K562 (cell line): ENCODE measurements at regions not wholly inside any gene's neighbourhood (a gene's known extent, or its start where the extent isn't known, plus 50 kb on each side); places are given as distances from the start of the nearest gene placed in this dataset.

Experiments used
- ATAC-seq: fragments of 200-7000 bp; cut with Tn5 transposase; 3 replicates; pipeline ENCODE4 v1.9.1; 2020; ENCODE audit warnings: moderate library complexity
- BruUV-seq: library from RNA; stranded (reverse); fragments of 400-500 nt; replicated peaks from 2 replicates; lab custom pipeline; 2021; lab: Mats Ljungman, UMichigan
- CTCF ChIA-PET: fragments of 300-600 bp; formaldehyde crosslinking; extraction: SDS; loops from one replicate; lab custom pipeline; 2021; ENCODE audit warnings: low intra/inter-chr PET ratio; lab: Yijun Ruan, JAX
- POLR2A ChIA-PET: fragments of 300-600, 350-650 bp; sonication (Branson Sonifier 250); formaldehyde crosslinking; extraction: SDS; loops from one replicate; lab custom pipeline; 2021; ENCODE audit warnings: antibody characterized with exemption, inconsistent platforms; lab: Yijun Ruan, JAX
- DNase-seq, 4 experiments: peaks; one replicate each; pipeline versions ENCODE4 v3.0.0 to v3.0.0-alpha.2; 2011 to 2018; ENCODE audit warnings: low spot score in 3 of 4, mixed read lengths in 3 of 4; ENCODE audit errors: extremely low read depth in 1 of 4
- FAIRE-seq: peaks from 2 replicates; lab custom pipeline; 2011; peaks lifted over from hg19 to GRCh38; lab: Jason Lieb, UNC
- H2AFZ ChIP-seq: 2 replicates; pipeline ENCODE4 v1.6.0; 2011; ENCODE audit warnings: low read depth, low read length, control low read depth, inconsistent platforms
- H3K27ac ChIP-seq: fragments of 200-600 bp; 3 replicates; pipeline ENCODE4 v1.8.0; 2011; ENCODE audit warnings: low read depth, mild to moderate bottlenecking, control low read depth, inconsistent platforms, low read length, moderate library complexity, mixed read lengths; ENCODE audit errors: extremely low read depth
- H3K27me3 ChIP-seq, 2 experiments: fragments of 300-600 bp in 1 of 2; 2 replicates in 1 of 2; 3 replicates in 1 of 2; pipeline versions ENCODE4 v1.6.0 to v1.8.0; 2011; ENCODE audit warnings: inconsistent platforms in 2 of 2, low read length in 2 of 2, mild to moderate bottlenecking in 1 of 2, mixed read lengths in 1 of 2, moderate library complexity in 1 of 2; ENCODE audit not compliant: control insufficient read depth in 2 of 2, insufficient read depth in 2 of 2
- H3K36me3 ChIP-seq: fragments of 300-600 bp; 3 replicates; pipeline ENCODE4 v1.8.0; 2011; ENCODE audit warnings: mild to moderate bottlenecking, low read length, inconsistent platforms; ENCODE audit not compliant: control insufficient read depth, insufficient read depth
- H3K4me1 ChIP-seq, 2 experiments: fragments of 200-600 bp in 1 of 2; replicated peaks in 1 of 2; 2 replicates in 1 of 2; 3 replicates in 1 of 2; pipeline versions ENCODE4 v1.5.1 to v1.8.0; 2011; ENCODE audit warnings: inconsistent platforms in 2 of 2, low read length in 2 of 2, mild to moderate bottlenecking in 1 of 2, mixed read lengths in 1 of 2, moderate library complexity in 1 of 2; ENCODE audit not compliant: control insufficient read depth in 2 of 2, insufficient read depth in 2 of 2
- H3K4me2 ChIP-seq: 2 replicates; pipeline ENCODE4 v1.6.1; 2011; ENCODE audit warnings: low read length, control low read depth, inconsistent platforms, mixed read lengths; ENCODE audit not compliant: insufficient read depth
- H3K4me3 ChIP-seq: fragments of 200-600 bp; sonication (generic), shearing (Covaris generic); 2 replicates; pipeline ENCODE4 v1.5.1; 2016; ENCODE audit warnings: control low read depth, inconsistent platforms
- H3K79me2 ChIP-seq: fragments of 200-600 bp; 3 replicates; pipeline ENCODE4 v1.8.0; 2011; ENCODE audit warnings: low read length, inconsistent platforms; ENCODE audit not compliant: control insufficient read depth, insufficient read depth
- H3K9ac ChIP-seq, 2 experiments: 2 replicates each; pipeline versions ENCODE4 v1.6.0 to v1.6.1; 2011; ENCODE audit warnings: low read depth in 2 of 2, low read length in 2 of 2, control low read depth in 1 of 2, inconsistent platforms in 1 of 2, mild to moderate bottlenecking in 1 of 2, mixed read lengths in 1 of 2; ENCODE audit not compliant: insufficient read depth in 1 of 2
- H3K9me1 ChIP-seq: one replicate; pipeline ENCODE4 v1.6.0; 2011; ENCODE audit warnings: inconsistent platforms, mild to moderate bottlenecking, low read length, moderate library complexity; ENCODE audit not compliant: control insufficient read depth, insufficient read depth
- H3K9me3 ChIP-seq: replicated peaks from 2 replicates; pipeline ENCODE4 v1.5.1; 2011; ENCODE audit warnings: low read depth, low read length, inconsistent platforms; ENCODE audit not compliant: control insufficient read depth, insufficient read depth
- H4K20me1 ChIP-seq: replicated peaks from 2 replicates; pipeline ENCODE4 v1.6.1; 2011; ENCODE audit warnings: low read length, inconsistent platforms, mixed read lengths; ENCODE audit not compliant: control insufficient read depth, insufficient read depth
- MED1 ChIP-seq: sonication (generic); formaldehyde crosslinking; IDR thresholded peaks from 2 replicates; pipeline ENCODE4 v1.8.1; 2023; ENCODE audit warnings: missing genetic modification reagents, borderline replicate concordance
- SP1 ChIP-seq: sonication (generic); formaldehyde crosslinking; IDR thresholded peaks from 2 replicates; pipeline ENCODE4 v1.8.1; 2022; ENCODE audit warnings: mild to moderate bottlenecking, missing genetic modification reagents
- ZBTB2 ChIP-seq: fragments of 450-650 bp; IDR thresholded peaks from 2 replicates; pipeline ENCODE4 v1.6.1; 2016; ENCODE audit warnings: antibody characterized with exemption
- ZNF282 ChIP-seq: sonication (generic); formaldehyde crosslinking; IDR thresholded peaks from 2 replicates; pipeline ENCODE4 v1.8.1; 2023; ENCODE audit warnings: missing genetic modification reagents
- WGBS: fragments of 100-300 bp; shearing (Covaris generic); methylation state at CpG from one replicate; pipeline ENCODE4 v1.1.6; 2016; ENCODE audit warnings: low coverage, mixed read lengths; ENCODE audit not compliant: insufficient coverage; ENCODE audit errors: missing lambda C conversion rate; 5-methylcytosine and 5-hydroxymethylcytosine counted together
- in situ Hi-C: fragments of 300-500 bp; cut with MboI; formaldehyde crosslinking; loops from 4 replicates; pipeline ENCODE4 v1.15.0; 2018; ENCODE audit warnings: inconsistent platforms, mixed read lengths
- intact Hi-C: fragments of 100-400 bp; cut with micrococcal nuclease; formaldehyde crosslinking; loops from 2 replicates; pipeline ENCODE4 v1.14.2; 2022
- TF ChIP-seq, protein P1 (sequence below): fragments of 200-600 bp; sonication (generic); IDR thresholded peaks from one replicate; pipeline ENCODE4 v1.6.1; 2012; ENCODE audit warnings: mild to moderate bottlenecking, low read depth, low read length, inconsistent platforms
- TF ChIP-seq, protein P2 (sequence below), 2 experiments: fragments of 450-650 bp; IDR thresholded peaks; 2 replicates each; pipeline ENCODE4 v1.6.1; 2018; ENCODE audit warnings: mild to moderate bottlenecking in 2 of 2, low read depth in 1 of 2; ENCODE audit not compliant: partially characterized antibody in 2 of 2

DNA sequence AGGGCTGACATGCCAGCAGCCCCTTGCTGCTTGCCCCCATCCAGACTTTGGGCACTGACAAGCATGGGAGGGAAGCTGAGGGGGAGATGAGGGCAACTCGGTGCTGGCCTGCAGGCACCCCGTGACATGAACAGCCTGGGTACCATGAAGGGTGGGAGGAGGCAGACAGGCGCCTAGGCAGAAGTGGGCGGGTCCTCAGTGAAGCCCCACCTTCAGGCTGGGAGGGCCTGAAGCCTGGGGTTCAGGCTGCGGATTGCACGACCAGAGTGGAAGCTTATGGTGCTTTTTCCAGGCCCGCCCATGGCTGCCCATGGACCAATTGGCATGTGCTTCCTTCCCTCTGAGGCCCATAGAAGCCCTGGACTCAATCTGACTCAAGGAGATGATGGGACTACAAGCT is 354.1 kb downstream of the GRIA2 start:
- POLR2A ChIA-PET = interaction anchor here (0.6 kb wide), 1 partner anchor 37 kb away, joined by 3 read pairs; no protein-coding TSS in a partner anchor
- no peak for TF ChIP-seq MED1 (CRISPR knock-in tag)
- TF ChIP-seq, protein P1, sequence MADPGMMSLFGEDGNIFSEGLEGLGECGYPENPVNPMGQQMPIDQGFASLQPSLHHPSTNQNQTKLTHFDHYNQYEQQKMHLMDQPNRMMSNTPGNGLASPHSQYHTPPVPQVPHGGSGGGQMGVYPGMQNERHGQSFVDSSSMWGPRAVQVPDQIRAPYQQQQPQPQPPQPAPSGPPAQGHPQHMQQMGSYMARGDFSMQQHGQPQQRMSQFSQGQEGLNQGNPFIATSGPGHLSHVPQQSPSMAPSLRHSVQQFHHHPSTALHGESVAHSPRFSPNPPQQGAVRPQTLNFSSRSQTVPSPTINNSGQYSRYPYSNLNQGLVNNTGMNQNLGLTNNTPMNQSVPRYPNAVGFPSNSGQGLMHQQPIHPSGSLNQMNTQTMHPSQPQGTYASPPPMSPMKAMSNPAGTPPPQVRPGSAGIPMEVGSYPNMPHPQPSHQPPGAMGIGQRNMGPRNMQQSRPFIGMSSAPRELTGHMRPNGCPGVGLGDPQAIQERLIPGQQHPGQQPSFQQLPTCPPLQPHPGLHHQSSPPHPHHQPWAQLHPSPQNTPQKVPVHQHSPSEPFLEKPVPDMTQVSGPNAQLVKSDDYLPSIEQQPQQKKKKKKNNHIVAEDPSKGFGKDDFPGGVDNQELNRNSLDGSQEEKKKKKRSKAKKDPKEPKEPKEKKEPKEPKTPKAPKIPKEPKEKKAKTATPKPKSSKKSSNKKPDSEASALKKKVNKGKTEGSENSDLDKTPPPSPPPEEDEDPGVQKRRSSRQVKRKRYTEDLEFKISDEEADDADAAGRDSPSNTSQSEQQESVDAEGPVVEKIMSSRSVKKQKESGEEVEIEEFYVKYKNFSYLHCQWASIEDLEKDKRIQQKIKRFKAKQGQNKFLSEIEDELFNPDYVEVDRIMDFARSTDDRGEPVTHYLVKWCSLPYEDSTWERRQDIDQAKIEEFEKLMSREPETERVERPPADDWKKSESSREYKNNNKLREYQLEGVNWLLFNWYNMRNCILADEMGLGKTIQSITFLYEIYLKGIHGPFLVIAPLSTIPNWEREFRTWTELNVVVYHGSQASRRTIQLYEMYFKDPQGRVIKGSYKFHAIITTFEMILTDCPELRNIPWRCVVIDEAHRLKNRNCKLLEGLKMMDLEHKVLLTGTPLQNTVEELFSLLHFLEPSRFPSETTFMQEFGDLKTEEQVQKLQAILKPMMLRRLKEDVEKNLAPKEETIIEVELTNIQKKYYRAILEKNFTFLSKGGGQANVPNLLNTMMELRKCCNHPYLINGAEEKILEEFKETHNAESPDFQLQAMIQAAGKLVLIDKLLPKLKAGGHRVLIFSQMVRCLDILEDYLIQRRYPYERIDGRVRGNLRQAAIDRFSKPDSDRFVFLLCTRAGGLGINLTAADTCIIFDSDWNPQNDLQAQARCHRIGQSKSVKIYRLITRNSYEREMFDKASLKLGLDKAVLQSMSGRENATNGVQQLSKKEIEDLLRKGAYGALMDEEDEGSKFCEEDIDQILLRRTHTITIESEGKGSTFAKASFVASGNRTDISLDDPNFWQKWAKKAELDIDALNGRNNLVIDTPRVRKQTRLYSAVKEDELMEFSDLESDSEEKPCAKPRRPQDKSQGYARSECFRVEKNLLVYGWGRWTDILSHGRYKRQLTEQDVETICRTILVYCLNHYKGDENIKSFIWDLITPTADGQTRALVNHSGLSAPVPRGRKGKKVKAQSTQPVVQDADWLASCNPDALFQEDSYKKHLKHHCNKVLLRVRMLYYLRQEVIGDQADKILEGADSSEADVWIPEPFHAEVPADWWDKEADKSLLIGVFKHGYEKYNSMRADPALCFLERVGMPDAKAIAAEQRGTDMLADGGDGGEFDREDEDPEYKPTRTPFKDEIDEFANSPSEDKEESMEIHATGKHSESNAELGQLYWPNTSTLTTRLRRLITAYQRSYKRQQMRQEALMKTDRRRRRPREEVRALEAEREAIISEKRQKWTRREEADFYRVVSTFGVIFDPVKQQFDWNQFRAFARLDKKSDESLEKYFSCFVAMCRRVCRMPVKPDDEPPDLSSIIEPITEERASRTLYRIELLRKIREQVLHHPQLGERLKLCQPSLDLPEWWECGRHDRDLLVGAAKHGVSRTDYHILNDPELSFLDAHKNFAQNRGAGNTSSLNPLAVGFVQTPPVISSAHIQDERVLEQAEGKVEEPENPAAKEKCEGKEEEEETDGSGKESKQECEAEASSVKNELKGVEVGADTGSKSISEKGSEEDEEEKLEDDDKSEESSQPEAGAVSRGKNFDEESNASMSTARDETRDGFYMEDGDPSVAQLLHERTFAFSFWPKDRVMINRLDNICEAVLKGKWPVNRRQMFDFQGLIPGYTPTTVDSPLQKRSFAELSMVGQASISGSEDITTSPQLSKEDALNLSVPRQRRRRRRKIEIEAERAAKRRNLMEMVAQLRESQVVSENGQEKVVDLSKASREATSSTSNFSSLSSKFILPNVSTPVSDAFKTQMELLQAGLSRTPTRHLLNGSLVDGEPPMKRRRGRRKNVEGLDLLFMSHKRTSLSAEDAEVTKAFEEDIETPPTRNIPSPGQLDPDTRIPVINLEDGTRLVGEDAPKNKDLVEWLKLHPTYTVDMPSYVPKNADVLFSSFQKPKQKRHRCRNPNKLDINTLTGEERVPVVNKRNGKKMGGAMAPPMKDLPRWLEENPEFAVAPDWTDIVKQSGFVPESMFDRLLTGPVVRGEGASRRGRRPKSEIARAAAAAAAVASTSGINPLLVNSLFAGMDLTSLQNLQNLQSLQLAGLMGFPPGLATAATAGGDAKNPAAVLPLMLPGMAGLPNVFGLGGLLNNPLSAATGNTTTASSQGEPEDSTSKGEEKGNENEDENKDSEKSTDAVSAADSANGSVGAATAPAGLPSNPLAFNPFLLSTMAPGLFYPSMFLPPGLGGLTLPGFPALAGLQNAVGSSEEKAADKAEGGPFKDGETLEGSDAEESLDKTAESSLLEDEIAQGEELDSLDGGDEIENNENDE = no peak
- TF ChIP-seq, protein P2, sequence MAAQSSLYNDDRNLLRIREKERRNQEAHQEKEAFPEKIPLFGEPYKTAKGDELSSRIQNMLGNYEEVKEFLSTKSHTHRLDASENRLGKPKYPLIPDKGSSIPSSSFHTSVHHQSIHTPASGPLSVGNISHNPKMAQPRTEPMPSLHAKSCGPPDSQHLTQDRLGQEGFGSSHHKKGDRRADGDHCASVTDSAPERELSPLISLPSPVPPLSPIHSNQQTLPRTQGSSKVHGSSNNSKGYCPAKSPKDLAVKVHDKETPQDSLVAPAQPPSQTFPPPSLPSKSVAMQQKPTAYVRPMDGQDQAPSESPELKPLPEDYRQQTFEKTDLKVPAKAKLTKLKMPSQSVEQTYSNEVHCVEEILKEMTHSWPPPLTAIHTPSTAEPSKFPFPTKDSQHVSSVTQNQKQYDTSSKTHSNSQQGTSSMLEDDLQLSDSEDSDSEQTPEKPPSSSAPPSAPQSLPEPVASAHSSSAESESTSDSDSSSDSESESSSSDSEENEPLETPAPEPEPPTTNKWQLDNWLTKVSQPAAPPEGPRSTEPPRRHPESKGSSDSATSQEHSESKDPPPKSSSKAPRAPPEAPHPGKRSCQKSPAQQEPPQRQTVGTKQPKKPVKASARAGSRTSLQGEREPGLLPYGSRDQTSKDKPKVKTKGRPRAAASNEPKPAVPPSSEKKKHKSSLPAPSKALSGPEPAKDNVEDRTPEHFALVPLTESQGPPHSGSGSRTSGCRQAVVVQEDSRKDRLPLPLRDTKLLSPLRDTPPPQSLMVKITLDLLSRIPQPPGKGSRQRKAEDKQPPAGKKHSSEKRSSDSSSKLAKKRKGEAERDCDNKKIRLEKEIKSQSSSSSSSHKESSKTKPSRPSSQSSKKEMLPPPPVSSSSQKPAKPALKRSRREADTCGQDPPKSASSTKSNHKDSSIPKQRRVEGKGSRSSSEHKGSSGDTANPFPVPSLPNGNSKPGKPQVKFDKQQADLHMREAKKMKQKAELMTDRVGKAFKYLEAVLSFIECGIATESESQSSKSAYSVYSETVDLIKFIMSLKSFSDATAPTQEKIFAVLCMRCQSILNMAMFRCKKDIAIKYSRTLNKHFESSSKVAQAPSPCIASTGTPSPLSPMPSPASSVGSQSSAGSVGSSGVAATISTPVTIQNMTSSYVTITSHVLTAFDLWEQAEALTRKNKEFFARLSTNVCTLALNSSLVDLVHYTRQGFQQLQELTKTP (IDR thresholded peaks at IDR 0.05; ENCODE audit: low read depth in 1 of 2, partially characterized antibody in 2 of 2) = no peak
- no peak for TF ChIP-seq ZNF282 (CRISPR knock-in tag)
- TF ChIP-seq SP1 (CRISPR knock-in tag) = no peak
- TF ChIP-seq ZBTB2 = no peak

More for the DNA sequence above, 354.1 kb downstream of the GRIA2 start:
- H3K79me2 ChIP-seq = no peaks in the 10 kb centered on the region
- in situ Hi-C loops = no loop called here
- H3K27me3 ChIP-seq = no peaks in the 10 kb centered on the region
- CTCF ChIA-PET = no interaction called here
- H3K9me3 ChIP-seq = no peaks in the 10 kb centered on the region
- H3K4me2 ChIP-seq = no peak overlapping the region
- no peaks in the 10 kb centered on the region for H3K9me1 ChIP-seq
- intact Hi-C loops = no loop called here
- no peak for ATAC-seq
- H4K20me1 ChIP-seq = no peaks in the 10 kb centered on the region
- H3K9ac ChIP-seq = no peak overlapping the region
- no peak overlapping the region for H2AFZ ChIP-seq
- no peak for DNase-seq
- H3K36me3 ChIP-seq = no peaks in the 10 kb centered on the region
- H3K4me1 ChIP-seq = no peaks in the 10 kb centered on the region
- WGBS = 4% methylated on average over 5 of the region's 7 CpGs
- no peak for FAIRE-seq
- H3K27ac ChIP-seq = no peak overlapping the region
- no peak overlapping the region for H3K4me3 ChIP-seq
- BruUV-seq = no TSS peak
